ENCODE measurements at regions not wholly inside any gene's neighbourhood (a gene's known extent, or its start where the extent isn't known, plus 50 kb on each side); places are given as distances from the start of the nearest gene placed in this dataset.

DNA sequence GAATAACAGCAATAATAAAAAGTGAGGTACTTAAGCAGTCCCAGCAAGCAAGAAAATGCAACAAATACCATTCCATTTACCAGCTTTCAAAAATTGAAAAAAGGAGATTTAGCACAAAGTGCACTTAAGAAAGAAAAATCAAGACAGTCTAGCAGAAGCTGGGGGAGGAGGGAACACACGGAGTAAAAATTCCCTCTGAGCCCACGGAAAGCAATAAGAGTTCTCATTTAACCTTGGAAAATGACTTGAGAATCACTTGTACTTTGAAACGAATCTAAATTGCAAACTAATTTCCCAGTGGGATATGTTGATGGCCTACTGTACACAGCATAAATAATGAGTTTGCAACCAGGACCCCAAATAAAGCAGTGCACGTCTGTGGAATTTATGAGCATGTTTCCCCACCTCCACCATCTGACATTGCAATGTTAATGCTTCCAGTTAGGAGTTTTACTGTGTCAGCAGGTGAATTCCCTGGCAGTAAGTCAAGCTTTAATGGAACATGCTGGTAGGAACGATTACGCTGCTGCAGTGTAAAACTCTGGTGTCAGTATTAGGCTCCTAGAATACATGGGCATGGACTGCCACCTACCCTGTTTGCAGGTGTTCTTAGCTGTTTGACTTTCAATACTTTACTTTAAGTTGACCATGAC is 386.8 kb downstream of the HDGFL1 start:
- H3K36me3 Mint-ChIP-seq = no peaks in the 10 kb centered on the region
- peaks cover 19% of the 10 kb centered on the region for H3K4me1 Mint-ChIP-seq
- CTCF ChIA-PET = no interaction called here
- no peaks in the 10 kb centered on the region for H3K27me3 Mint-ChIP-seq
- H3K9me3 Mint-ChIP-seq = no peaks in the 10 kb centered on the region
- H3K27ac Mint-ChIP-seq = no peak overlapping the region
- DNase-seq = no peak
- H3K4me3 Mint-ChIP-seq = no peak overlapping the region

DNA sequence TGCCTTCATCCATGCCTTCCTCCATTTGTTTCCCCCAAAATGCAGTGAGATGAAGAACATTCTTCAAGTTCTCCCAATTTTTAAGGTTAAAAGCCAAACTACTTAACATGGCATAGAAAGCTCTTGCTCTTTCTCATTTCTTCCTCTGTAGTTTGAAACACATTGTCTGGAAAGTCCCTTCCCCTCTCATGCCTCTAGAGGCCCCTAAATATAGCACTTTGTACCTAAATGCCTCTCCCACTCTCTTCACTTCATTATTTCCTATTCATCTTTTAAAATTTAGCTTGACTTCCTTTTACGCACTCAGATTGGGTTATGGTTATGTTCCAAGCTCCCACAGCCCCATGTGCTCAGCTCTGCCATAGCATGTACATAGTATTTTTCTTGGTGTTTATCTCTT is 389.3 kb downstream of the HDGFL1 start:
- no peak overlapping the region for H3K27ac Mint-ChIP-seq
- no peaks in the 10 kb centered on the region for H3K27me3 Mint-ChIP-seq
- H3K36me3 Mint-ChIP-seq = no peaks in the 10 kb centered on the region
- no peak for DNase-seq
- peaks cover 19% of the 10 kb centered on the region for H3K4me1 Mint-ChIP-seq
- no peak overlapping the region for H3K4me3 Mint-ChIP-seq
- no peaks in the 10 kb centered on the region for H3K9me3 Mint-ChIP-seq
- CTCF ChIA-PET = no interaction called here

DNA sequence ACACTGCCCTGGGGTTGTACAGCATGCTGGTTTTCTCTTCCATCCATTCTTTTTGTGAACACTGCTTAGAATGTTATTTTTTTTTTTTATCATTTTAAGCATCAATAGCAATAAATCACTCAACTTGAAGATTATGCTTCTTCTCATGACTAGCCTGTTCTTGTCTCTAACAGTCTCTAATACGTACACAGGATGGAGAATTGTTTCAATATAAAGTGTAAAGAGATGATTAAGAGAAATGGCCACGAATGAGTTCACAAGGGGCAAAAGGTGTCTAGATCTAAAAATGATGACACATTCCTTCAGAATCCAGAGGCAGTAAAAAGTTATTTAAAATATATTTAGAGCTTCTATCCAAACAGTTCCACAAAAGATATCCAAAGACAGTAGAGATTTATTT is 390.2 kb downstream of the HDGFL1 start:
- Mint-ChIP-seq H3K4me1 (peaks cover 21% of the 10 kb centered on the region), H3K4me3 (no peak overlapping the region), H3K27me3 (no peaks in the 10 kb centered on the region), H3K27ac (no peak overlapping the region), H3K9me3 (no peaks in the 10 kb centered on the region), H3K36me3 (no peaks in the 10 kb centered on the region)
- CTCF ChIA-PET = no interaction called here
- no peak for DNase-seq

DNA sequence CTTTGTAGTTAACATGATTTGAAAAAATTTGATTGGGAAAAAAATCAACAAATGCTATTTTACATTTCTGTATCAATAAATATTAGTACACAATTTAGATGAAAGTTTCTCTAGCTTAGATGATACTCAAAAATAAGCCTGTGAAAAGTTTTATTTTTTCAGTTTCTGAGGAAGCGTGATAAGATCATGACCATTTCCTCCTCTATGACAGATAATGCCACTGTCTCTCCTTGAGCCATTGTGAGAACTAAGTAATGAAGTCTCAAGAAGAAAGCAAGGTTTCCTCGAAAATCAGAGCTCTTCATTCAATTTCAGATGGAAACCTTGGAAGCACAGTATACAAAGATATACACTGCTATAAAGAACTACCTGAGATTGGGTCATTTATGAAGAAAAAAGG is 395.0 kb downstream of the HDGFL1 start:
- Mint-ChIP-seq H3K4me3 (no peak overlapping the region), H3K36me3 (no peaks in the 10 kb centered on the region), H3K9me3 (no peaks in the 10 kb centered on the region), H3K27ac (no peak overlapping the region), H3K27me3 (no peaks in the 10 kb centered on the region), H3K4me1 (peaks cover 3% of the 10 kb centered on the region)
- CTCF ChIA-PET = no interaction called here
- no peak for DNase-seq

DNA sequence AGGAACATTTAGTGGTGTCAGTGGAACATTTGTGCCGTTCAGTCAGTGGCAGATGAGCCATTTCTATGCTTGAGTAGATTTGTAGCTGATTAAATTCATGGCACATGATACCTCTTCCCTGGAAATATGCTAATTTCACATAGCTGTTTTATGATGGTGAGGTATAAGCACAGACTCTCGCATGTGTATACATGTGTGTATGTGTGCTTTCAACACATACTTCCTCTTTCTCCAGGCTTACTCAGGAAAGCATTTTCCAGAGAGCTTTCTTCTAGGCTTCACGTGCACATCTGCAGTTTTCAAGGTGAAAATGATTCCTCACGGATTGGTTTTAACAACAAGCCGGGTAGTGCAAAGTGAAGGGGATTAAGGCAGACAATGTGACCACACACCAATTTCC is 396.5 kb downstream of the HDGFL1 start:
- no peaks in the 10 kb centered on the region for H3K36me3 Mint-ChIP-seq
- no peaks in the 10 kb centered on the region for H3K9me3 Mint-ChIP-seq
- H3K4me1 Mint-ChIP-seq = peaks cover 3% of the 10 kb centered on the region
- H3K27ac Mint-ChIP-seq = no peak overlapping the region
- no peak for DNase-seq
- H3K4me3 Mint-ChIP-seq = no peak overlapping the region
- H3K27me3 Mint-ChIP-seq = no peaks in the 10 kb centered on the region
- CTCF ChIA-PET = no interaction called here

DNA sequence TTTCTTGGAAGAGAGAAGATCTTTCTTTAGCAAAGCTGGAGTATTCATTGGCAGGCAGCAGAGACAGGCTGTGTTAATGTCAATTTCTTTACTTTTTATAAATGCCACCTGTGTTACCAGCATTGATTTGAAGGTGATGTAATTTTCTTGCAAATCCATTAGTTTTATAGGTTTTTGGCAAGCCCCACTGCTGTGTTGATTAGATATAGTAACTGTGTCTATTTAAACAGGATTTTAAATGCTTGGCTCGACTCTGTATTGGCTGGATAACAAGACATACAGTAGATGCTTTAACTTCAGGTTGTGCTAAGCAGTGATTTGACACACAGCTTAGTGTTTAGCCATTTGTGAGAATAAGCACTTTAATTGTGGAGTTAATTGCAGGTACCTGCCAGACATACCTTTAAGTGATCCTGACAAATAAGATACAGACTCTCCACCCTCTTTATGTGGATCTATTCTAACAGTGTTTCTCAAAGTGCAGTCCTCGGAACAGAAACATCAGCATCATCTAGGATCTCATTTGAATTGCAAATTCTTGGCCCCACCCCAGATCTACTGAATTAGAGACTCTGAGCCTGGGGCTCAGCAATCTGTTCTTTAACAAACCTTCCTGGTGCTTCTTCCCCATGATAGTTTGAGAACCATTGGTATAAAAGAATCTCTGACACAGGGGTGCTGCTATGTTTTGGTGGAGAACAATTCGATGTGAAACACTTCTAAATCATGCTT is 397.5 kb downstream of the HDGFL1 start:
- no peak for DNase-seq
- Mint-ChIP-seq H3K4me3 (no peak overlapping the region), H3K9me3 (no peaks in the 10 kb centered on the region), H3K27ac (no peak overlapping the region), H3K4me1 (peaks cover 3% of the 10 kb centered on the region), H3K27me3 (no peaks in the 10 kb centered on the region), H3K36me3 (no peaks in the 10 kb centered on the region)
- CTCF ChIA-PET = no interaction called here

- Mint-ChIP-seq H3K4me3 (no peak overlapping the region), H3K4me1 (no peaks in the 10 kb centered on the region), H3K27me3 (no peaks in the 10 kb centered on the region), H3K36me3 (no peaks in the 10 kb centered on the region), H3K27ac (no peak overlapping the region), H3K9me3 (no peaks in the 10 kb centered on the region)
- DNase-seq = no peak
- CTCF ChIA-PET = no interaction called here
Observed at GRCh38 chr6:22970004-22970403, 400.6 kb downstream of the HDGFL1 start.

DNA sequence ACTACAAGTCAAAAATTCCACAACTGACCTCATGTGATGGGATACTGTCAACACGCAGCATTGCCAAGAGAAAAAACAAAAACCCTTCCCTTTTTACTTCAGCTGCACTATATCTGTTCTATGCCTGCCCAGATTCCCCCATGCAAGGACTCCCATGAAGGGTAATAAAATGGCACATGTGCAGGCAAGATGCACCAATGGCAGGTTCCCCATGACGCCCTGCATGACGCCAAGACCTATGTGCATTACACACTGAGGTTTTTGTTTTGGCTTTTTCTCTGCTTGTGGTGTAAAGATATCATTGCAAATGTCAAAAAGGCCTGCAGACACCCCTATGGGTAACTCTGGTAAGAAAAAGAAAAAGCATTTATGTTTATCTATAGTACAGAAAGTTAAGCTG is 403.4 kb downstream of the HDGFL1 start:
- Mint-ChIP-seq H3K9me3 (no peaks in the 10 kb centered on the region), H3K27me3 (no peaks in the 10 kb centered on the region), H3K36me3 (no peaks in the 10 kb centered on the region), H3K4me3 (no peak overlapping the region), H3K4me1 (no peaks in the 10 kb centered on the region), H3K27ac (no peak overlapping the region)
- DNase-seq = no peak
- CTCF ChIA-PET = no interaction called here

- no peak for DNase-seq
- H3K27ac Mint-ChIP-seq = no peak overlapping the region
- CTCF ChIA-PET = no interaction called here
- H3K9me3 Mint-ChIP-seq = peaks cover 4% of the 10 kb centered on the region
- no peaks in the 10 kb centered on the region for H3K4me1 Mint-ChIP-seq
- no peak overlapping the region for H3K4me3 Mint-ChIP-seq
- H3K27me3 Mint-ChIP-seq = no peaks in the 10 kb centered on the region
- H3K36me3 Mint-ChIP-seq = no peaks in the 10 kb centered on the region
Observed at GRCh38 chr6:22975079-22975478, 405.7 kb downstream of the HDGFL1 start.

DNA sequence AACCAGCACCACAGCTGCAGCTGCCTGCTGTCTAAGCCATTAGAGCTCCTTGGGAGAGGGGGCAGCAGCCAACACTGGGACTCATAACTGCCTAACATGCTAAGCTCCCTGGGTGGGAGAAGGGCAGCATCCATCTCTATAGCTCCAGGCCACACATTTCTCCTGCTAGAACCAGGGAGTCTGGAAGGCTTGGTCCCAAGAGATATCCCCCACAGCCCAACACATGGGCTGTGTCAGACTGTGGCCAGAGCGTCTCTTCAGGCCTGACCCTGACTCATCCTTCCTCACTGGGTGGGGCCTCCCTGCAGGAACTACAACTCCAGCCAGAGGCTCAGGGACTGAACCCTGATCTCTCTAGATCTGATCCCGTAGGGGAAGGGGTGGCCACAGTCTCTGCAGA is 411.1 kb downstream of the HDGFL1 start:
- H3K4me1 Mint-ChIP-seq = no peaks in the 10 kb centered on the region

DNA sequence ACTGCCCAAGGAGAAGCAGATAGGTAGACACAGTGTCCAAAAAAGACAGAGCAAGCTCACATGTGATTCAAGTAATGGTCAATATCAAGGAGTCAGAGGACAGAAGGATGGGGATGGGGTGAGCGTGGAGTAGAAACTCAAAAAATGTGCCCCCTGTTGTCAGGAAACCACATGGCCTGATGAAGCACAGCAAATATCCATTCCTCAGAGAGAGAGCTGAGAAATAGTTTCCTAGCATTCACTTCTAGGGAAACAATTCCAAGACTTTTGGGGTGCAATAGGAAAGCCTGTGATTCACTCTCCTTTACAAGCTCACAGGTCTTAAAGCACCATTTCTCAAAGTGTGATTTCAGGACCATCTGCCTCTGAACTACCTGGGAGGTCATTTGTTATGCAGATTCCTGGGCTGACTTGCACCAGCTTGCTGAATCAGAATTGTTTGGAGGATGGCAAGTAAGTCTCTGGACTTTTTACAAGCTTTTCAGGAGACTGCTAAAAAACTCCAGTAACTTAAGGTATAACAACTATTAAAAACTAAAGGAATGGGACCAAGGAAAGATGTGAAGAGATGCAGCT is 432.8 kb downstream of the HDGFL1 start:
- no peak for DNase-seq
- H3K36me3 Mint-ChIP-seq = no peaks in the 10 kb centered on the region
- H3K27me3 Mint-ChIP-seq = no peaks in the 10 kb centered on the region
- CTCF ChIA-PET = no interaction called here
- H3K9me3 Mint-ChIP-seq = peaks cover 3% of the 10 kb centered on the region
- H3K27ac Mint-ChIP-seq = no peak overlapping the region
- H3K4me1 Mint-ChIP-seq = no peaks in the 10 kb centered on the region
- no peak overlapping the region for H3K4me3 Mint-ChIP-seq

More for the DNA sequence above, 411.1 kb downstream of the HDGFL1 start:
- Mint-ChIP-seq H3K27ac (no peak overlapping the region), H3K4me3 (no peak overlapping the region), H3K36me3 (no peaks in the 10 kb centered on the region), H3K27me3 (no peaks in the 10 kb centered on the region), H3K9me3 (peaks cover 5% of the 10 kb centered on the region)
- CTCF ChIA-PET = no interaction called here
- DNase-seq = no peak

- Mint-ChIP-seq H3K9me3 (peaks cover 3% of the 10 kb centered on the region), H3K27me3 (no peaks in the 10 kb centered on the region), H3K4me3 (no peak overlapping the region), H3K27ac (no peak overlapping the region), H3K36me3 (no peaks in the 10 kb centered on the region), H3K4me1 (no peaks in the 10 kb centered on the region)
- DNase-seq = no peak
- CTCF ChIA-PET = no interaction called here
Observed at GRCh38 chr6:23003671-23004467, 434.5 kb downstream of the HDGFL1 start.

DNA sequence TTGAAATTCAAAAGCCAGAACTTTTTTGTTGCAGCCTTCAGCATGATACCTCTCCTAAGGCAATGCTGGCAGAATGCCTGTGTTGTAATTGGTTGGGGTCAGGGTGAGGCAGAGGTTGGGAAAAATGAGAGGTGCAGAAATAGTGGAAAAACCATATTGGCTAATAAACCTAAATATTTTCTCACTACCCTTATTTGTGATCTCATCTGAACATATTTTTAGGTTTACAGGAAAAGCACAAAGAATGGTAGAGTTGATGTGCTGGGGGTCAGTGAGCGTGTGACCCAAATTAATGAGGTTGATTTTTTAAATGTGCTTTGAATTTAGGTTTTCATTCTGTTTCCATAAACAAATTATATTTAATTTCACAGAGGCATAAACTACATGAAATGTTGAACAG is 437.3 kb downstream of the HDGFL1 start:
- H3K9me3 Mint-ChIP-seq = peaks cover 4% of the 10 kb centered on the region
- H3K27me3 Mint-ChIP-seq = no peaks in the 10 kb centered on the region
- no peaks in the 10 kb centered on the region for H3K36me3 Mint-ChIP-seq
- H3K4me3 Mint-ChIP-seq = no peak overlapping the region
- CTCF ChIA-PET = no interaction called here
- DNase-seq = no peak
- H3K4me1 Mint-ChIP-seq = no peaks in the 10 kb centered on the region
- H3K27ac Mint-ChIP-seq = no peak overlapping the region

DNA sequence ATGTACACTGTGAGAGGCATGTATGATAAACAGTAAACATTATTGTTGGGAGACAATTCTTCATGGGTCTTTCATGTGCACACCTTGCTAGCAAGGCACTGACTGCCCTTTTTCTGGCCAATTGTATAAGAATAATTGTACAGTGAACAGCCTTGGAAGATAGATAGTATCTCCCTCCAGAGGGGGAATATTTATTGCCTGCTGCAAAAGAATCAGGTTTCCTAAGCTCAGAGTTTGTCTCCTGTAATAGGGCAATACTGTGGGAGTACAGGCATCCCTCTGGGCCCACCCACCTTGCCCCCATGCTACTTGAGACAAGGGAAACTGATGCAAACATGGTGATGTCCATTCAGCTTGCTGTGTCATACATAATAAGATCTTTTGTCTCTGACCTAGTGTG is 442.2 kb downstream of the HDGFL1 start:
- Mint-ChIP-seq H3K4me1 (no peaks in the 10 kb centered on the region), H3K4me3 (no peak overlapping the region), H3K27me3 (no peaks in the 10 kb centered on the region), H3K36me3 (no peaks in the 10 kb centered on the region), H3K27ac (no peak overlapping the region), H3K9me3 (peaks cover 2% of the 10 kb centered on the region)
- CTCF ChIA-PET = no interaction called here
- no peak for DNase-seq

DNA sequence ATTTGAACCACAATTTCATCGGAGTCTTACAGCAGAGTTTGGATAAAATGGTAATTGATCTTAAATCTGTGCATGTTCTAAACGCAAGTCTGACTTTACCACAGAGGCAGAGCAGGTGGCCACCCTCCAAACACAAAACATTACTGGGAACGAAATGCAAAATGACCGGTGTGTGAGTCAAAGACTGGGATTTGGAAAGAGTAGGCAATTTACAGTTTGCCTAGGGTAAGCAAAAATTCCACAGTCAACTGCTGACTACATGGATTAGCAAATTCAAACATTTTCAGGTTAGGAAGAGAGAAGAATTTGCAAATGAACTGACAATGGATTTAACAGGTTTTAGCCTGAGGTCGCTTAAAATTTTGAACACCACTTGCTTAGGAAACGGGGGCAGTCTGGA is 444.4 kb downstream of the HDGFL1 start:
- DNase-seq = no peak
- H3K27ac Mint-ChIP-seq = no peak overlapping the region
- H3K9me3 Mint-ChIP-seq = peaks cover 2% of the 10 kb centered on the region
- H3K4me3 Mint-ChIP-seq = no peak overlapping the region
- no peaks in the 10 kb centered on the region for H3K4me1 Mint-ChIP-seq
- CTCF ChIA-PET = no interaction called here
- H3K36me3 Mint-ChIP-seq = no peaks in the 10 kb centered on the region
- H3K27me3 Mint-ChIP-seq = no peaks in the 10 kb centered on the region

All from activated naive CD4-positive, alpha-beta T cell treated with anti-CD3 and anti-CD28 coated beads, Interleukin-2, amount 10 ng/mL, durations not matched to agents 7 days and 5 days (primary cell).